Right lobe of liver (tissue), 4 donors: ENCODE measurements at regions not wholly inside any gene's neighbourhood (a gene's known extent, or its start where the extent isn't known, plus 50 kb on each side); places are given as distances from the start of the nearest gene placed in this dataset.

Source experiments
- POLR2A ChIP-seq: fragments of 450-650 bp; IDR thresholded peaks from one replicate; pipeline ENCODE4 v1.6.1; 2017; ENCODE audit warnings: antibody characterized with exemption, mild to moderate bottlenecking
- TF ChIP-seq, protein P1 (sequence below), 4 donors: fragments of 200-600 bp in 3 of 4; fragments of 450-650 bp in 1 of 4; IDR thresholded peaks; one replicate each; pipeline versions ENCODE4 v1.5.1 to v1.8.0; 2016 to 2022; ENCODE audit warnings: antibody characterized with exemption in 4 of 4, mild to moderate bottlenecking in 2 of 4
- donor health status: DM: no; HTN: no; CAD: no.
- donor health status: DM: no; HTN: no; CAD: no.
- donor health status: DM: no; HTN: yes; CAD: no.

DNA sequence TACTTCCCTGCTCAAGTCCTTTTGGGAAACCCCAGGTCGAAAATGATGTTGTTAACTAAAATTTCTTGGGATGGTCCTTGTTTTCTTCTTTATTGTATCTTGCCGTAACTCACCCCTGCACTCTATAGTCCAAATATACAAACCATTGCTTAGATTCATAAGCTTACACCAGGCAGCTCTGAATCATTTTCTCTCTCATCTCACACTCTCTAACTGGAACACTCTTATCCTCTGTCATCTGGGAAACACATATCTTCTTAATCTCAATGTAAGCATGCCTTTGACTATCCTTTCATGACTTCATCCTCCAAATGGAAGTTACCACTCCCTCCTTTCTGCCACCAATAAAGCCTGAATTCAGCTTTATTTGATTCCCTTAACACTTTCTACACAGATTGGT lies 175.8 kb upstream of the ANK3 start:
- TF ChIP-seq, protein P1, sequence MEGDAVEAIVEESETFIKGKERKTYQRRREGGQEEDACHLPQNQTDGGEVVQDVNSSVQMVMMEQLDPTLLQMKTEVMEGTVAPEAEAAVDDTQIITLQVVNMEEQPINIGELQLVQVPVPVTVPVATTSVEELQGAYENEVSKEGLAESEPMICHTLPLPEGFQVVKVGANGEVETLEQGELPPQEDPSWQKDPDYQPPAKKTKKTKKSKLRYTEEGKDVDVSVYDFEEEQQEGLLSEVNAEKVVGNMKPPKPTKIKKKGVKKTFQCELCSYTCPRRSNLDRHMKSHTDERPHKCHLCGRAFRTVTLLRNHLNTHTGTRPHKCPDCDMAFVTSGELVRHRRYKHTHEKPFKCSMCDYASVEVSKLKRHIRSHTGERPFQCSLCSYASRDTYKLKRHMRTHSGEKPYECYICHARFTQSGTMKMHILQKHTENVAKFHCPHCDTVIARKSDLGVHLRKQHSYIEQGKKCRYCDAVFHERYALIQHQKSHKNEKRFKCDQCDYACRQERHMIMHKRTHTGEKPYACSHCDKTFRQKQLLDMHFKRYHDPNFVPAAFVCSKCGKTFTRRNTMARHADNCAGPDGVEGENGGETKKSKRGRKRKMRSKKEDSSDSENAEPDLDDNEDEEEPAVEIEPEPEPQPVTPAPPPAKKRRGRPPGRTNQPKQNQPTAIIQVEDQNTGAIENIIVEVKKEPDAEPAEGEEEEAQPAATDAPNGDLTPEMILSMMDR (IDR thresholded peaks at IDR 0.05): no peak
- no peak for TF ChIP-seq POLR2A
